AG09309 (cell line): ENCODE measurements at regions not wholly inside any gene's neighbourhood (a gene's known extent, or its start where the extent isn't known, plus 50 kb on each side); places are given as distances from the start of the nearest gene placed in this dataset.

ENCODE experiments used
- DNase-seq: peaks from one replicate; pipeline ENCODE4 v3.0.0-alpha.2; 2010; ENCODE audit warnings: low read depth
- H3K4me3 ChIP-seq: 2 replicates; pipeline ENCODE4 v1.5.1; 2011; ENCODE audit warnings: mild to moderate bottlenecking, low read depth, low read length, moderate library complexity; ENCODE audit not compliant: control insufficient read depth
- CTCF ChIP-seq: IDR thresholded peaks from 2 replicates; pipeline ENCODE4 v1.5.1; 2011; ENCODE audit warnings: mild to moderate bottlenecking, low read depth, low read length, inconsistent platforms; ENCODE audit not compliant: insufficient read depth, control insufficient read depth; ENCODE audit errors: missing control alignments

DNA sequence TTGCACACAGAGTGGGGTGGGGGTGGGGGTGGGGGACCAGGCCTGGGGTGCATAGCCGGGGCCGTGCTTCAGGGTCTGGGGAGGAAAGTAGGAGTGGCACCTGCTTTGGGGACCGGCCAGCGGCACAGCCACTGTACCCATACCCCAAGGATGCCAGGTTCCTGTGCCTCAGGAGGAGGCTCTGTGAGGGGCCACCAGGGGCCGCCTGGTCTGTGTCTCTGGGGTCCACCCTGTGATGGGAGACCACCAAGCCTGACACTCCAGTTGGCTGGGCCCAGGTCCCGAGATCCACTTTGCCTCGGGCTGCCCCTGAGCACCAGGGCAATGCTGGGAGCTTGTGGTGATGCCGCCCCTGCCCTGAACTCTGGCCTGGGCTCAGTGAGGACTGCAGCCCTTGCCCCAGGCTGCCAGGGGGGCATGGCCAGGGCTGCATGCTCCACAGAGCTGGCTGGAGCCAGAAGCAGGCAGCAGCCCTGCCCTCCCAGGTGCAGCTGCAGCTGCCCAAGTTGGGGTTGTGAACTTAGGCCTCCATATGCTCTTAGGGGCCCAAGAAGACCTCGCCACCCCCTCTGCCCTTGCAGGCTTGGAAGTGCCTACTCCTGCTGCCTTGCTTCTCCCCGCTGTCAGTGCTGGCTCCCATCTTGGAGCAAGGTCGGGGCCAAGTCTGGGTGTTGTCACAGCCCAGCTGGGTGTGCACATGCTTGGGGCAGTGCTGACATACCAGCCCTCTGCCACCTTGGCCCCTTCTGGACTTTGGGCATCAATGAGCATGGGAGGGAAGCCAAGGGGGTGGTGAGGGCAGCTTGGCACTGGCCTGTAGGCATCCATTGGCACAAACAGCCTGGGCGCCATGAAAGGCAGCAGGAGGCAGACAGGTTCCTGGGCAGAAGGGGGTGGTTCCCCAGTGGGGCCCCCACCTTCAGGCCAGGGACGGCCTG is 123.3 kb upstream of the THY1 start:
- TF ChIP-seq CTCF = no peak
- no peak for DNase-seq
- no peak overlapping the region for H3K4me3 ChIP-seq

DNA sequence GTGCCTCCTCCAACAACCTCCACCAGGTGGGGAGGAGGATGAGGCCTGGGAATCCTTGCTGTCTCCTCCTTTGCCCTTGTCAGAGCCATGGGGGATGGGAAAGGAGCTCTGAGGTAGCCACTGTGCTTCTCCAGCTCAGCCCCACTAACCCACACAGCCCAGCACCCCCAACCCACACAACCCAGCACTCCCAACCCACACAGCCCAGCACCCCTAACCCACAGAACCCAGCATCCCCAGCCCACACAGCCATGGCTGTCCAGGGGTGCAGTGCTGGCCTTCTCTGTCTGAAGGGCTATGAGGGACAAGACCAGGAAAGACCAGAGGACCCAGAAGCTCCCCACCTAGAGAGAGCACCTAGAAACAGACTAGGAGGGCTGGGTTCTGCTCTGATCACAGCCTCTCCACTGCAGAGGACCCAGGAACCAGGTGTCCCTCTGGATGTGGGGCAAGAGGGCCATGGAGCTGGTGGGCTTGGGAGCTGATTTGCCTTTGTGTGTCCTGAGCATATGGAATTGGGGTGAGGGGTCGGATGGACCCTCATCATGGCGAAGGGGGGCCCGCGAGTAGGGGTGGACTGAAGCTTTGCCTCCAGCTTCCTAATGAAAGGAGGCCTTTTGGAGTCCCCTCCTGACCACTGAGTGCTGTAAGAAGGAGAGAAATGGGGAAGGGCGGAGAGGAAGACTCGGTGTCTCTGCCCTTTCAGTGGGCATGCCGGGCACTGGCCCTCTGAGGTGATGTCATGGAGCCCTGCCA is 117.6 kb upstream of the THY1 start:
- DNase-seq = no peak

GRCh38 chr11:119539583-119539982 is 116.6 kb upstream of the THY1 start:
- DNase-seq = no peak
- no peak overlapping the region for H3K4me3 ChIP-seq
- no peak for TF ChIP-seq CTCF

More for the DNA sequence above, 117.6 kb upstream of the THY1 start:
- TF ChIP-seq CTCF = no peak
- H3K4me3 ChIP-seq = no peak overlapping the region

GRCh38 chr11:119538753-119539152 is 115.8 kb upstream of the THY1 start:
- DNase-seq = no peak
- TF ChIP-seq CTCF = no peak
- no peak overlapping the region for H3K4me3 ChIP-seq

- no peak for DNase-seq
- H3K4me3 ChIP-seq = no peak overlapping the region
- TF ChIP-seq CTCF = no peak
These were observed 114.6 kb upstream of the THY1 start for GRCh38 chr11:119537306-119538253.

GRCh38 chr11:119536801-119537200 is 113.8 kb upstream of the THY1 start:
- no peak overlapping the region for H3K4me3 ChIP-seq
- DNase-seq = no peak
- no peak for TF ChIP-seq CTCF
